HEK293 (cell line): ENCODE measurements at regions not wholly inside any gene's neighbourhood (a gene's known extent, or its start where the extent isn't known, plus 50 kb on each side); places are given as distances from the start of the nearest gene placed in this dataset.
A peak's percentile ranks its signal among the peaks of the same experiment; 100 is the strongest.

Experiments
- CTCF ChIA-PET: fragments of 350-600 bp; formaldehyde crosslinking; extraction: SDS; loops from one replicate; lab custom pipeline; 2021; ENCODE audit warnings: antibody characterized with exemption; lab: Yijun Ruan, JAX
- POLR2A ChIA-PET: fragments of 300-600 bp; formaldehyde crosslinking; extraction: SDS; loops from one replicate; lab custom pipeline; 2020; ENCODE audit warnings: antibody characterized with exemption, inconsistent platforms; lab: Yijun Ruan, JAX
- H3K27ac ChIP-seq: fragments of 200-500 bp; sonication (Bioruptor generic); 2 replicates; pipeline ENCODE4 v1.5.1; 2014; ENCODE audit warnings: low read depth, low read length, control low read depth, inconsistent platforms; ENCODE audit errors: extremely low read depth
- H3K36me3 ChIP-seq, 2 experiments: fragments of 200-500 bp in 1 of 2; sonication (Bioruptor generic) in 1 of 2; 1 replicate in 1 of 2; 2 replicates in 1 of 2; pipeline ENCODE4 v1.5.1; 2014 to 2017; ENCODE audit warnings: inconsistent platforms in 2 of 2, low read length in 2 of 2; ENCODE audit not compliant: control insufficient read depth in 2 of 2, insufficient read depth in 1 of 2
- H3K4me1 ChIP-seq: fragments of 200-500 bp; sonication (Bioruptor generic); 2 replicates; pipeline ENCODE4 v1.5.1; 2014; ENCODE audit warnings: mild to moderate bottlenecking, low read length, inconsistent platforms; ENCODE audit not compliant: control insufficient read depth, insufficient read depth
- H3K4me3 ChIP-seq: 2 replicates; pipeline ENCODE4 v1.5.1; 2011; ENCODE audit warnings: low read depth, mild to moderate bottlenecking, control low read depth, low read length, moderate library complexity
- H3K9me3 ChIP-seq: fragments of 200-500 bp; sonication (Bioruptor generic); 2 replicates; pipeline ENCODE4 v1.5.1; 2014; ENCODE audit warnings: low read depth, low read length, inconsistent platforms; ENCODE audit not compliant: control insufficient read depth, insufficient read depth
- BCL11A ChIP-seq: fragments of 450-650 bp; formaldehyde crosslinking; IDR thresholded peaks from 2 replicates; pipeline ENCODE4 v1.5.1; 2016; ENCODE audit warnings: low read depth, missing biosample characterization, missing genetic modification characterization
- BCL11B ChIP-seq: fragments of 450-650 bp; formaldehyde crosslinking; IDR thresholded peaks from 2 replicates; pipeline ENCODE4 v1.5.1; 2016; ENCODE audit warnings: low read depth, missing biosample characterization, missing genetic modification characterization
- FEZF1 ChIP-seq: fragments of 450-650 bp; formaldehyde crosslinking; IDR thresholded peaks from 2 replicates; pipeline ENCODE4 v1.5.1; 2016; ENCODE audit warnings: missing biosample characterization, missing genetic modification characterization
- HIC1 ChIP-seq: fragments of 450-650 bp; formaldehyde crosslinking; IDR thresholded peaks from 2 replicates; pipeline ENCODE4 v1.5.1; 2016; ENCODE audit warnings: missing biosample characterization, missing genetic modification characterization
- HOXC10 ChIP-seq: sonication (generic); formaldehyde crosslinking; IDR thresholded peaks from 2 replicates; pipeline ENCODE4 v1.8.1; 2023; ENCODE audit warnings: mild to moderate bottlenecking, missing genetic modification reagents
- HOXD13 ChIP-seq: sonication (generic); formaldehyde crosslinking; IDR thresholded peaks from 2 replicates; pipeline ENCODE4 v1.8.0; 2022; ENCODE audit warnings: missing genetic modification reagents, borderline replicate concordance
- IKZF3 ChIP-seq: fragments of 450-650 bp; IDR thresholded peaks from 2 replicates; pipeline ENCODE4 v1.5.0; 2018; ENCODE audit warnings: missing biosample characterization, mild to moderate bottlenecking, missing genetic modification characterization, moderate library complexity
- KLF17 ChIP-seq: fragments of 450-650 bp; formaldehyde crosslinking; IDR thresholded peaks from 2 replicates; pipeline ENCODE4 v1.5.1; 2016; ENCODE audit warnings: missing biosample characterization, missing genetic modification characterization
- KLF8 ChIP-seq: fragments of 450-650 bp; formaldehyde crosslinking; IDR thresholded peaks from 2 replicates; pipeline ENCODE4 v1.5.1; 2016; ENCODE audit warnings: missing biosample characterization, missing genetic modification characterization
- PATZ1 ChIP-seq: fragments of 450-650 bp; formaldehyde crosslinking; IDR thresholded peaks from 2 replicates; pipeline ENCODE4 v1.5.1; 2016; ENCODE audit warnings: missing biosample characterization, missing genetic modification characterization
- PRDM6 ChIP-seq: fragments of 450-650 bp; formaldehyde crosslinking; IDR thresholded peaks from 2 replicates; pipeline ENCODE4 v1.5.1; 2017; ENCODE audit warnings: missing biosample characterization, missing genetic modification characterization
- SCRT2 ChIP-seq: fragments of 450-650 bp; formaldehyde crosslinking; IDR thresholded peaks from 2 replicates; pipeline ENCODE4 v1.5.1; 2016; ENCODE audit warnings: missing biosample characterization, missing genetic modification characterization
- SP2 ChIP-seq: fragments of 450-650 bp; formaldehyde crosslinking; IDR thresholded peaks from 2 replicates; pipeline ENCODE4 v1.5.1; 2016; ENCODE audit warnings: missing biosample characterization, missing genetic modification characterization
- TCF7L2 ChIP-seq: IDR thresholded peaks from 2 replicates; pipeline ENCODE4 v1.6.1; 2011; ENCODE audit warnings: low read depth, mild to moderate bottlenecking, inconsistent platforms, low read length, moderate library complexity, borderline replicate concordance
- WT1 ChIP-seq: fragments of 450-650 bp; formaldehyde crosslinking; IDR thresholded peaks from 2 replicates; pipeline ENCODE4 v1.5.1; 2016; ENCODE audit warnings: missing biosample characterization, missing genetic modification characterization
- ZNF169 ChIP-seq: fragments of 450-650 bp; formaldehyde crosslinking; IDR thresholded peaks from 2 replicates; pipeline ENCODE4 v1.5.1; 2016; ENCODE audit warnings: missing biosample characterization, missing genetic modification characterization
- ZNF18 ChIP-seq: fragments of 450-650 bp; formaldehyde crosslinking; IDR thresholded peaks from 2 replicates; pipeline ENCODE4 v1.5.1; 2016; ENCODE audit warnings: missing biosample characterization, missing genetic modification characterization
- ZNF26 ChIP-seq: fragments of 450-650 bp; formaldehyde crosslinking; IDR thresholded peaks from 2 replicates; pipeline ENCODE4 v1.5.1; 2016; ENCODE audit warnings: missing biosample characterization, missing genetic modification characterization
- ZNF362 ChIP-seq: fragments of 450-650 bp; formaldehyde crosslinking; IDR thresholded peaks from 2 replicates; pipeline ENCODE4 v1.5.1; 2016; ENCODE audit warnings: missing biosample characterization, missing genetic modification characterization
- ZNF366 ChIP-seq: fragments of 450-650 bp; formaldehyde crosslinking; conservative IDR thresholded peaks from 2 replicates; pipeline ENCODE4 v1.5.1; 2016; ENCODE audit warnings: missing biosample characterization, missing genetic modification characterization
- ZNF394 ChIP-seq: fragments of 450-650 bp; formaldehyde crosslinking; IDR thresholded peaks from 2 replicates; pipeline ENCODE4 v1.5.1; 2016; ENCODE audit warnings: missing biosample characterization, missing genetic modification characterization, mild to moderate bottlenecking, moderate library complexity, borderline replicate concordance
- ZNF426 ChIP-seq: fragments of 450-650 bp; formaldehyde crosslinking; IDR thresholded peaks from 2 replicates; pipeline ENCODE4 v1.5.1; 2017; ENCODE audit warnings: missing biosample characterization, missing genetic modification characterization, mild to moderate bottlenecking, inconsistent platforms, moderate library complexity
- ZNF664 ChIP-seq: fragments of 450-650 bp; formaldehyde crosslinking; IDR thresholded peaks from 2 replicates; pipeline ENCODE4 v1.5.1; 2016; ENCODE audit warnings: missing biosample characterization, missing genetic modification characterization
- ZNF692 ChIP-seq: fragments of 450-650 bp; formaldehyde crosslinking; IDR thresholded peaks from 2 replicates; pipeline ENCODE4 v1.5.1; 2016; ENCODE audit warnings: missing biosample characterization, missing genetic modification characterization

GRCh38 chr13:99870541-99870940 lies 101.0 kb downstream of the ZIC5 start (continued):
- TF ChIP-seq PATZ1 (tag by site-specific recombination) (no peak), KLF8 (tag by site-specific recombination) (no peak), TCF7L2 (no peak), SCRT2 (tag by site-specific recombination) (peak; percentile 93), SP2 (no peak), ZNF664 (tag by site-specific recombination) (peak; percentile 62), KLF17 (tag by site-specific recombination) (no peak), FEZF1 (tag by site-specific recombination) (0 out of 2 replicates have a peak, but pooled peaks have one; percentile 13), ZNF426 (tag by site-specific recombination) (no peak), ZNF692 (tag by site-specific recombination) (no peak), ZNF169 (tag by site-specific recombination) (no peak)
- TF ChIP-seq, all 188 proteins: peak for 4

- CTCF ChIA-PET = no interaction called here
- H3K4me3 ChIP-seq = no peak overlapping the region
- POLR2A ChIA-PET = no interaction called here
- peaks cover 20% of the 10 kb centered on the region for H3K4me1 ChIP-seq
- H3K9me3 ChIP-seq = no peaks in the 10 kb centered on the region
- no peaks in the 10 kb centered on the region for H3K36me3 ChIP-seq
- H3K27ac ChIP-seq = no peak overlapping the region
- TF ChIP-seq HOXC10 (CRISPR knock-in tag) (no peak), BCL11B (peak; percentile 79), ZNF18 (tag by site-specific recombination) (0 out of 2 replicates have a peak, but pooled peaks have one; percentile 19), HIC1 (tag by site-specific recombination) (0 out of 2 replicates have a peak, but pooled peaks have one; percentile 14), BCL11A (tag by site-specific recombination) (no peak), ZNF26 (tag by site-specific recombination) (no peak), HOXD13 (CRISPR knock-in tag) (no peak), IKZF3 (no peak; the same call in 1 of the 2 replicates), ZNF362 (tag by site-specific recombination) (no peak), ZNF366 (0 out of 2 replicates have a peak, but pooled peaks have one; percentile 17), FEZF1 (tag by site-specific recombination) (peak; percentile 75), PRDM6 (peak; percentile 81), WT1 (tag by site-specific recombination) (peak; percentile 28; the same call in 1 of the 2 replicates), ZNF394 (tag by site-specific recombination) (no peak)
Measured at GRCh38 chr13:99869830-99870229, 101.7 kb downstream of the ZIC5 start.
